ENCODE measurements at regions not wholly inside any gene's neighbourhood (a gene's known extent, or its start where the extent isn't known, plus 50 kb on each side); places are given as distances from the start of the nearest gene placed in this dataset.

DNA sequence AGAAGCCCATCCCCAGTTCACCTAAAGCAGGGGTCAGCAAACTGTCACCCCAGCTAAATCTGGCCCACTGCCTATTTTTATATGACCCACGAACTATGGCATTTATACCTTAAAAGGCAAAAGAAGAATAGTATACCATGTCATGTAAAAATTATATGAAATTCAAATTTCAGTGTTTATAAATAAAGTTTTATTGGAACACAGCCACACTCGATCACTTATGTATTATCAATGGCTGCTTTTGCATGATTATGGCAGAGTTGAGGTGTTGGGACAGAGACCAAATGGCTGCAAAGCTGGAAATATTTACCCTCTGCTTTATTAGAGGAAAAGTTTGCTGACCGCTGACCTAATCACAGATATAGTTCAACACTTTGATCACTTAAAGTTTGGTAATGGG is 59.2 kb upstream of the GATB start:
- TF ChIP-seq POLR2A (IDR thresholded peaks at IDR 0.05): no peak
- TF ChIP-seq, protein P1, sequence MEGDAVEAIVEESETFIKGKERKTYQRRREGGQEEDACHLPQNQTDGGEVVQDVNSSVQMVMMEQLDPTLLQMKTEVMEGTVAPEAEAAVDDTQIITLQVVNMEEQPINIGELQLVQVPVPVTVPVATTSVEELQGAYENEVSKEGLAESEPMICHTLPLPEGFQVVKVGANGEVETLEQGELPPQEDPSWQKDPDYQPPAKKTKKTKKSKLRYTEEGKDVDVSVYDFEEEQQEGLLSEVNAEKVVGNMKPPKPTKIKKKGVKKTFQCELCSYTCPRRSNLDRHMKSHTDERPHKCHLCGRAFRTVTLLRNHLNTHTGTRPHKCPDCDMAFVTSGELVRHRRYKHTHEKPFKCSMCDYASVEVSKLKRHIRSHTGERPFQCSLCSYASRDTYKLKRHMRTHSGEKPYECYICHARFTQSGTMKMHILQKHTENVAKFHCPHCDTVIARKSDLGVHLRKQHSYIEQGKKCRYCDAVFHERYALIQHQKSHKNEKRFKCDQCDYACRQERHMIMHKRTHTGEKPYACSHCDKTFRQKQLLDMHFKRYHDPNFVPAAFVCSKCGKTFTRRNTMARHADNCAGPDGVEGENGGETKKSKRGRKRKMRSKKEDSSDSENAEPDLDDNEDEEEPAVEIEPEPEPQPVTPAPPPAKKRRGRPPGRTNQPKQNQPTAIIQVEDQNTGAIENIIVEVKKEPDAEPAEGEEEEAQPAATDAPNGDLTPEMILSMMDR (IDR thresholded peaks at IDR 0.05): no peak
